ENCODE measurements at regions not wholly inside any gene's neighbourhood (a gene's known extent, or its start where the extent isn't known, plus 50 kb on each side); places are given as distances from the start of the nearest gene placed in this dataset.

GRCh38 chr3:72312339-72312738, 527.4 kb upstream of the PROK2 start:
- POLR2A ChIA-PET = no interaction called here
- no peaks in the 10 kb centered on the region for H3K79me2 ChIP-seq (ENCODE audit: control insufficient read depth, insufficient read depth, low read length)
- BruUV-seq (replicated peaks) = no TSS peak
- intact Hi-C loops (cut with micrococcal nuclease) = loop anchor here (5.0 kb wide), 1 partner anchor 510 kb away; no protein-coding TSS in a partner anchor
- peak; percentile 66 for FAIRE-seq
- no peaks in the 10 kb centered on the region for H3K36me3 ChIP-seq (ENCODE audit: control insufficient read depth in 2 of 2, extremely low read depth in 1 of 2, insufficient read depth in 2 of 2, low read length in 2 of 2)
- dilution Hi-C loops (cut with MboI; ENCODE audit: extremely low pct_ligation_motif_present, low sequenced_read_pairs) = no loop called here
- CTCF ChIA-PET = interaction anchor here (1.0 to 1.6 kb wide), 3 partner anchors 9 to 35 kb away, joined by 3 to 4 read pairs (median 3); no protein-coding TSS in a partner anchor
- H3K27ac ChIP-seq (ENCODE audit: insufficient read depth, low read depth, low read length) = no peak overlapping the region
- no peaks in the 10 kb centered on the region for H4K20me1 ChIP-seq (replicated peaks; ENCODE audit: control insufficient read depth, extremely low read depth, insufficient read depth, low read length)
- H3K4me1 ChIP-seq (ENCODE audit: control insufficient read depth, extremely low read depth, insufficient read depth, low read length) = peaks cover 18% of the 10 kb centered on the region
- H3K27me3 ChIP-seq (ENCODE audit: control insufficient read depth in 2 of 2, insufficient read depth in 2 of 2, low read length in 2 of 2) = peaks cover 13 to 17% of the 10 kb centered on the region in 2 experiments
- no peak overlapping the region for H2AFZ ChIP-seq (ENCODE audit: low read depth, low read length)
- no peak for DNase-seq (ENCODE audit: low read depth, low spot score)
- no peaks in the 10 kb centered on the region for H3K9me1 ChIP-seq (replicated peaks; ENCODE audit: control insufficient read depth, extremely low read depth, insufficient read depth, low read length)
- H3K9me3 ChIP-seq (replicated peaks; ENCODE audit: control insufficient read depth, insufficient read depth, low read length) = no peaks in the 10 kb centered on the region
- H3K4me2 ChIP-seq (ENCODE audit: insufficient read depth, low read length) = no peak overlapping the region
- no peak overlapping the region for H3K9ac ChIP-seq (replicated peaks; ENCODE audit: extremely low read depth, insufficient read depth, low read length)
- no peak overlapping the region for H3K4me3 ChIP-seq (replicated peaks in 1 of 3; ENCODE audit: insufficient read depth in 1 of 3, low read depth in 1 of 3, low read length in 3 of 3)
- TF ChIP-seq, protein P1, sequence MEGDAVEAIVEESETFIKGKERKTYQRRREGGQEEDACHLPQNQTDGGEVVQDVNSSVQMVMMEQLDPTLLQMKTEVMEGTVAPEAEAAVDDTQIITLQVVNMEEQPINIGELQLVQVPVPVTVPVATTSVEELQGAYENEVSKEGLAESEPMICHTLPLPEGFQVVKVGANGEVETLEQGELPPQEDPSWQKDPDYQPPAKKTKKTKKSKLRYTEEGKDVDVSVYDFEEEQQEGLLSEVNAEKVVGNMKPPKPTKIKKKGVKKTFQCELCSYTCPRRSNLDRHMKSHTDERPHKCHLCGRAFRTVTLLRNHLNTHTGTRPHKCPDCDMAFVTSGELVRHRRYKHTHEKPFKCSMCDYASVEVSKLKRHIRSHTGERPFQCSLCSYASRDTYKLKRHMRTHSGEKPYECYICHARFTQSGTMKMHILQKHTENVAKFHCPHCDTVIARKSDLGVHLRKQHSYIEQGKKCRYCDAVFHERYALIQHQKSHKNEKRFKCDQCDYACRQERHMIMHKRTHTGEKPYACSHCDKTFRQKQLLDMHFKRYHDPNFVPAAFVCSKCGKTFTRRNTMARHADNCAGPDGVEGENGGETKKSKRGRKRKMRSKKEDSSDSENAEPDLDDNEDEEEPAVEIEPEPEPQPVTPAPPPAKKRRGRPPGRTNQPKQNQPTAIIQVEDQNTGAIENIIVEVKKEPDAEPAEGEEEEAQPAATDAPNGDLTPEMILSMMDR (IDR thresholded peaks at IDR 0.05; ENCODE audit: extremely low read depth in 1 of 2, insufficient read depth in 1 of 2, low read depth in 1 of 2, low read length in 2 of 2) = no peak
- no peak for TF ChIP-seq POLR2AphosphoS5 (IDR thresholded peaks at IDR 0.05; ENCODE audit: insufficient read depth, low read depth, low read length)
- no peak for TF ChIP-seq JUN (IDR thresholded peaks at IDR 0.05; ENCODE audit: borderline replicate concordance, insufficient read depth, insufficient read length, low read depth)
- TF ChIP-seq, protein P2, sequence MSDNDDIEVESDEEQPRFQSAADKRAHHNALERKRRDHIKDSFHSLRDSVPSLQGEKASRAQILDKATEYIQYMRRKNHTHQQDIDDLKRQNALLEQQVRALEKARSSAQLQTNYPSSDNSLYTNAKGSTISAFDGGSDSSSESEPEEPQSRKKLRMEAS (IDR thresholded peaks at IDR 0.05; ENCODE audit: insufficient read depth, insufficient read length) = no peak
- TF ChIP-seq EZH2 (IDR thresholded peaks at IDR 0.05; ENCODE audit: borderline replicate concordance, low read depth, low read length, severe bottlenecking) = no peak
- no peak for TF ChIP-seq GATA2 (IDR thresholded peaks at IDR 0.05; ENCODE audit: insufficient read depth, insufficient read length, low read depth, low read length)
- TF ChIP-seq POLR2A (IDR thresholded peaks at IDR 0.05; ENCODE audit: low read depth, low read length) = no peak
- no peak for TF ChIP-seq MYC (IDR thresholded peaks at IDR 0.05; ENCODE audit: low read depth, low read length)
- TF ChIP-seq FOS (IDR thresholded peaks at IDR 0.05; ENCODE audit: borderline replicate concordance, insufficient read depth, low read length) = no peak

Data from endothelial cell of umbilical vein (primary cell).